ENCODE measurements at regions not wholly inside any gene's neighbourhood (a gene's known extent, or its start where the extent isn't known, plus 50 kb on each side); places are given as distances from the start of the nearest gene placed in this dataset.
"Not testable (repeated sequence)": the region's sequence is repeated elsewhere in the genome, so short reads cannot be mapped to it uniquely, and the experiment has no call there.

GRCh38 chr4:9592010-9592409 lies 147.8 kb downstream of the DEFB131A start:
- H3K27ac ChIP-seq (ENCODE audit: low read depth, low read length): no peak overlapping the region
- H3K27ac Mint-ChIP-seq: no peak overlapping the region
- no peak for DNase-seq
- peaks cover 0 to 3% (median 0%) of the 10 kb centered on the region in 4 donors for H3K4me1 Mint-ChIP-seq
- peaks cover 0 to 34% (median 13%) of the 10 kb centered on the region in 8 donors for H3K9me3 Mint-ChIP-seq
- no peaks in the 10 kb centered on the region for H3K27me3 Mint-ChIP-seq
- no peak overlapping the region for H3K4me3 Mint-ChIP-seq
- no peaks in the 10 kb centered on the region for H3K4me1 ChIP-seq (ENCODE audit: insufficient read depth, low read length)
- ChIA-PET POLR2A (ENCODE audit: partially characterized antibody) (no interaction called here), CTCF (ENCODE audit: partially characterized antibody) (no interaction called here)
- no peaks in the 10 kb centered on the region for H3K36me3 ChIP-seq (ENCODE audit: insufficient read depth, low read length)
- intact Hi-C loops (cut with micrococcal nuclease): no loop called here
- H3K9me3 ChIP-seq (ENCODE audit: control insufficient read depth in 1 of 2, low read length in 2 of 2): no peaks in the 10 kb centered on the region
- H3K4me3 ChIP-seq (ENCODE audit: low read length in 2 of 2): no peak overlapping the region
- no peaks in the 10 kb centered on the region for H3K27me3 ChIP-seq (ENCODE audit: insufficient read depth, low read length)
- H3K36me3 Mint-ChIP-seq: peaks cover 13 to 20% of the 10 kb centered on the region in 2 donors

GRCh38 chr4:9594948-9595347 lies 150.7 kb downstream of the DEFB131A start:
- Histone ChIP-seq H3K4me3 (ENCODE audit: low read length in 2 of 2) (no peak overlapping the region), H3K36me3 (ENCODE audit: insufficient read depth, low read length) (no peaks in the 10 kb centered on the region), H3K4me1 (ENCODE audit: insufficient read depth, low read length) (no peaks in the 10 kb centered on the region), H3K9me3 (ENCODE audit: control insufficient read depth in 1 of 2, low read length in 2 of 2) (no peaks in the 10 kb centered on the region), H3K27me3 (ENCODE audit: insufficient read depth, low read length) (no peaks in the 10 kb centered on the region), H3K27ac (ENCODE audit: low read depth, low read length) (no peak overlapping the region)
- H3K4me3 Mint-ChIP-seq: no peak overlapping the region
- ChIA-PET CTCF (ENCODE audit: partially characterized antibody) (no interaction called here), POLR2A (ENCODE audit: partially characterized antibody) (no interaction called here)
- no peak for DNase-seq
- intact Hi-C loops (cut with micrococcal nuclease): no loop called here
- H3K4me1 Mint-ChIP-seq: peaks cover 0 to 3% (median 0%) of the 10 kb centered on the region in 4 donors
- no peaks in the 10 kb centered on the region for H3K27me3 Mint-ChIP-seq
- H3K36me3 Mint-ChIP-seq: peaks cover 13 to 31% of the 10 kb centered on the region in 2 donors
- peaks cover 2 to 29% (median 9%) of the 10 kb centered on the region in 8 donors for H3K9me3 Mint-ChIP-seq
- no peak overlapping the region for H3K27ac Mint-ChIP-seq

- H3K9me3 ChIP-seq (ENCODE audit: control insufficient read depth in 1 of 2, low read length in 2 of 2); H3K4me3 ChIP-seq (ENCODE audit: low read length in 2 of 2); H3K27ac ChIP-seq (ENCODE audit: low read depth, low read length); CTCF ChIA-PET (ENCODE audit: partially characterized antibody); H3K4me1 Mint-ChIP-seq; H3K36me3 ChIP-seq (ENCODE audit: insufficient read depth, low read length); POLR2A ChIA-PET (ENCODE audit: partially characterized antibody); H3K4me1 ChIP-seq (ENCODE audit: insufficient read depth, low read length); H3K27me3 ChIP-seq (ENCODE audit: insufficient read depth, low read length); H3K4me3 Mint-ChIP-seq; H3K27ac Mint-ChIP-seq; intact Hi-C loops (cut with micrococcal nuclease); DNase-seq; H3K27me3 Mint-ChIP-seq: not testable (repeated sequence)
- Mint-ChIP-seq H3K36me3 (peaks cover 13 to 27% of the 10 kb centered on the region in 2 donors), H3K9me3 (peaks cover 2 to 26% (median 7%) of the 10 kb centered on the region in 8 donors)
Observed at GRCh38 chr4:9595531-9595930, 151.3 kb downstream of the DEFB131A start.

- no peak overlapping the region for H3K4me3 Mint-ChIP-seq
- peaks cover 7% of the 10 kb centered on the region for H3K4me1 ChIP-seq (ENCODE audit: insufficient read depth, low read length)
- intact Hi-C loops (cut with micrococcal nuclease): no loop called here
- ChIA-PET POLR2A (ENCODE audit: partially characterized antibody) (no interaction called here), CTCF (ENCODE audit: partially characterized antibody) (no interaction called here)
- no peaks in the 10 kb centered on the region for H3K9me3 ChIP-seq (ENCODE audit: control insufficient read depth in 1 of 2, low read length in 2 of 2)
- DNase-seq: no peak
- no peaks in the 10 kb centered on the region for H3K27me3 ChIP-seq (ENCODE audit: insufficient read depth, low read length)
- peaks cover 13 to 21% of the 10 kb centered on the region in 2 donors for H3K36me3 Mint-ChIP-seq
- no peaks in the 10 kb centered on the region for H3K36me3 ChIP-seq (ENCODE audit: insufficient read depth, low read length)
- H3K27me3 Mint-ChIP-seq: no peaks in the 10 kb centered on the region
- peaks cover 20 to 29% (median 23%) of the 10 kb centered on the region in 4 donors for H3K4me1 Mint-ChIP-seq
- no peak overlapping the region for H3K4me3 ChIP-seq (ENCODE audit: low read length in 2 of 2)
- H3K27ac Mint-ChIP-seq: no peak overlapping the region
- no peak overlapping the region for H3K27ac ChIP-seq (ENCODE audit: low read depth, low read length)
- peaks cover 0 to 7% (median 2%) of the 10 kb centered on the region in 8 donors for H3K9me3 Mint-ChIP-seq
Observed at GRCh38 chr4:9599266-9599665, 155.1 kb downstream of the DEFB131A start.

- ChIA-PET CTCF (ENCODE audit: partially characterized antibody) (no interaction called here), POLR2A (ENCODE audit: partially characterized antibody) (no interaction called here)
- no peaks in the 10 kb centered on the region for H3K27me3 Mint-ChIP-seq
- peaks cover 10 to 19% of the 10 kb centered on the region in 2 donors for H3K36me3 Mint-ChIP-seq
- Histone ChIP-seq H3K4me3 (ENCODE audit: low read length in 2 of 2) (no peak overlapping the region), H3K36me3 (ENCODE audit: insufficient read depth, low read length) (no peaks in the 10 kb centered on the region), H3K27ac (ENCODE audit: low read depth, low read length) (no peak overlapping the region), H3K9me3 (ENCODE audit: control insufficient read depth in 1 of 2, low read length in 2 of 2) (no peaks in the 10 kb centered on the region), H3K4me1 (ENCODE audit: insufficient read depth, low read length) (peaks cover 12% of the 10 kb centered on the region), H3K27me3 (ENCODE audit: insufficient read depth, low read length) (no peaks in the 10 kb centered on the region)
- peaks cover 0 to 4% (median under 1%) of the 10 kb centered on the region in 8 donors for H3K9me3 Mint-ChIP-seq
- no peak overlapping the region for H3K4me3 Mint-ChIP-seq
- intact Hi-C loops (cut with micrococcal nuclease): loop anchor here (10.0 kb wide), 1 partner anchor 515 kb away; the partner anchor contains the start of gene WDR1
- H3K27ac Mint-ChIP-seq: peak overlapping the region in 1 of 7 donors; percentile 23
- no peak for DNase-seq
- H3K4me1 Mint-ChIP-seq: peaks cover 25 to 39% (median 30%) of the 10 kb centered on the region in 4 donors
Observed at GRCh38 chr4:9600246-9600645, 156.0 kb downstream of the DEFB131A start.

- Mint-ChIP-seq H3K27ac (peak overlapping the region; percentile 54 to 99 (median 85)), H3K9me3 (peaks cover 0 to 2% (median 0%) of the 10 kb centered on the region in 8 donors), H3K36me3 (peaks cover 0 to 11% of the 10 kb centered on the region in 2 donors), H3K4me3 (peak overlapping the region in 3 of 8 donors; percentile 41 to 62 (median 53)), H3K4me1 (peaks cover 32 to 55% (median 41%) of the 10 kb centered on the region in 4 donors), H3K27me3 (no peaks in the 10 kb centered on the region)
- Histone ChIP-seq H3K4me1 (ENCODE audit: insufficient read depth, low read length) (peaks cover 19% of the 10 kb centered on the region), H3K9me3 (ENCODE audit: control insufficient read depth in 1 of 2, low read length in 2 of 2) (no peaks in the 10 kb centered on the region), H3K4me3 (ENCODE audit: low read length in 2 of 2) (no peak overlapping the region), H3K36me3 (ENCODE audit: insufficient read depth, low read length) (no peaks in the 10 kb centered on the region), H3K27me3 (ENCODE audit: insufficient read depth, low read length) (no peaks in the 10 kb centered on the region), H3K27ac (ENCODE audit: low read depth, low read length) (no peak overlapping the region)
- ChIA-PET CTCF (ENCODE audit: partially characterized antibody) (interaction anchor here (0.8 kb wide), 1 partner anchor 70 kb away, joined by 3 read pairs; no protein-coding TSS in a partner anchor), POLR2A (ENCODE audit: partially characterized antibody) (no interaction called here)
- no peak for DNase-seq
- intact Hi-C loops (cut with micrococcal nuclease): loop anchor here (10.0 kb wide), 1 partner anchor 512 kb away; the partner anchor contains the start of gene WDR1
Observed at GRCh38 chr4:9602389-9602914, 158.2 kb downstream of the DEFB131A start.

- H3K27me3 ChIP-seq (ENCODE audit: insufficient read depth, low read length); H3K9me3 ChIP-seq (ENCODE audit: control insufficient read depth in 1 of 2, low read length in 2 of 2); H3K36me3 ChIP-seq (ENCODE audit: insufficient read depth, low read length); H3K27me3 Mint-ChIP-seq; CTCF ChIA-PET (ENCODE audit: partially characterized antibody); H3K36me3 Mint-ChIP-seq; H3K9me3 Mint-ChIP-seq: not testable (repeated sequence)
- Mint-ChIP-seq H3K4me1 (peaks cover 32 to 55% (median 44%) of the 10 kb centered on the region in 4 donors), H3K27ac (peak overlapping the region; percentile 93 to 99 (median 99)), H3K4me3 (peak overlapping the region; percentile 87 to 95 (median 93))
- DNase-seq: peak; percentile 65 to 79 (median 77)
- intact Hi-C loops (cut with micrococcal nuclease): loop anchor here (10.0 kb wide), 1 partner anchor 511 kb away; the partner anchor contains the start of gene WDR1
- Histone ChIP-seq H3K27ac (ENCODE audit: low read depth, low read length) (peak overlapping the region; percentile 68), H3K4me3 (ENCODE audit: low read length in 2 of 2) (peak overlapping the region; percentile 36 to 57), H3K4me1 (ENCODE audit: insufficient read depth, low read length) (peaks cover 19% of the 10 kb centered on the region)
- POLR2A ChIA-PET (ENCODE audit: partially characterized antibody): interaction anchor here (1.5 to 1.6 kb wide), 2 partner anchors 87 to 513 kb away, joined by 11 to 13 read pairs; partner anchors contain the start of gene WDR1
Observed at GRCh38 chr4:9604031-9604892, 160.0 kb downstream of the DEFB131A start.
